ENCODE measurements at regions not wholly inside any gene's neighbourhood (a gene's known extent, or its start where the extent isn't known, plus 50 kb on each side); places are given as distances from the start of the nearest gene placed in this dataset.

DNA sequence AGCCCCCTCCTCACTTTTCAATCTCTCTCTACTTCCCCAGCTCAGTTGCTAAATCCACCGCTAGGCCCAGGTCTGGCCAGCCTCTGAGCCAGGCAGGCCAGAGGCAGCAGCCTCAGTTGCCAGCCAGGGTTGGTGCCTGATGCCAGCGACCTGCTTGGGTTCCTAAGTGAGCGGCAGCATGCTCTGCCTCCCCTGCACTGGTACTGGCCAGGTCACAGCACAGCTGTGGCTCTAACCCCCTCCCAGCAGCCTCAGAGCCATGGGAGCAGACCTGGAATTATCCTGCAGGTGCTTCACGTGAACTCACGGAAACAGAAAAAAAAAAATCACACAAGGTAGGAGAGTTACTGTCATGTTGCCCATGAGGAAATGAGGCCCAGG, 82.5 kb upstream of the ATF3 start:
- DNase-seq (ENCODE audit: low read depth), result no peak

DNA sequence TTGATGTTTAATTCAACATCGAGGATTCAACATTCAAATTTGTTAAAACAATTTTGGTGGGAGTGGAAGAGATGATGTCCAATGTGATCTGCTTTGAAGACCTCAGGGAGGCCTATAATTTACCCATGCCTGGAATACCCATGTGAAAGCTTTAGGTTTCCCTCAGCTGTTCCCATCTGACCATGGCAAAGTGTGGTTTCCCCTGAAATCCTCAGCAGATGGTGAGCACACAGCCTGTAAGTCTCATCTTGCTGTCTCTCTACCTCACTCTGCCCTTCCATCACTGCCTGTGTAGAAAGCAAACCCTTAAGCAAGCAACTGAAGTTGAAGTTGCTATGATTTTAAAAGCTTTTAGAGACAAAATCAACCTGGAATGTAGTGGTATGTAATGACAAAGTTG, 80.1 kb upstream of the ATF3 start:
- DNase-seq (ENCODE audit: low read depth), result no peak

DNA sequence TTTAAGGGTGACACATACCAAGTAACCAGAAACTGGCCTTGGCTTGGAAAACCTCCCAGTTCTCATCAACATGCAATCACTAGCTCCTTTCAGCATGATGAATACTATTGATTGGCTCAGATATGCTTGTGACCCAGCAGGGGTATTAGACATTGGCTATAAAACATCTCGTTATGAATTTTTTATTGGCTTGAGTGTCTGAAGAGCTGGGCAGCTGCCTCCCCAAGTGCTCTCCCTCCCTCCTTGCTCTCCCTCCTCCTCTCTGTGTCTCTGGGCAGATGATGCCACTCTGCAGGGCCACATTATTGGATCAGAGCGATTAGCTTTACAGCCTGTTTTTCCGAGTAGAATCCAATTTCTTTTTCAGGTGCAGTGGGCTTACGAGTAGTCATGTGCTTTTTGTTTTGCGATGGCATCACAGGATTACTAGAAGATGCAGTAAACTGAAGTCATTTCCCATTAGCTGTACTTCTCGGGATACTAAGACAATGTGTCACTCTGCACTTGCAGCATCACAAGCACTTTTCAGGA, 79.3 kb upstream of the ATF3 start:
- DNase-seq (ENCODE audit: low read depth), result no peak

DNA sequence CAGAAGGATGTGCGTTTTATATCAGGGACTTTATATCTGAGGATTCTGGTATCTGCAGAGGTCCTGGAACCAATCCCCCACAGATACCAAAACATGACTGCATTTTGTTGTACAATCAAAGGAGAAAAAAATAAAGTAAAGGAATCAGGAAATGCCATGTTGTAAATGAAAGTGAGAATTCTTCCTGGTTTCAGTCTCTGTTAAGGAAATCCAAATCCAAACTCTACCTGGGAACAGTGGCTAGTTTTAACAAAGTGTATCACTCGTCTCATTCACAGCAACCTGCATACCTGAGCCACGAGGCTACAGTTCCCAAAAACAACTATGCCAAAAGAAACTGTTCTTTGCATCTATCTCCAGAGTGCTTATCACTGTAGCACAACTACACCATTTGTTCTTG, 77.3 kb upstream of the ATF3 start:
- DNase-seq (ENCODE audit: low read depth), result no peak

DNA sequence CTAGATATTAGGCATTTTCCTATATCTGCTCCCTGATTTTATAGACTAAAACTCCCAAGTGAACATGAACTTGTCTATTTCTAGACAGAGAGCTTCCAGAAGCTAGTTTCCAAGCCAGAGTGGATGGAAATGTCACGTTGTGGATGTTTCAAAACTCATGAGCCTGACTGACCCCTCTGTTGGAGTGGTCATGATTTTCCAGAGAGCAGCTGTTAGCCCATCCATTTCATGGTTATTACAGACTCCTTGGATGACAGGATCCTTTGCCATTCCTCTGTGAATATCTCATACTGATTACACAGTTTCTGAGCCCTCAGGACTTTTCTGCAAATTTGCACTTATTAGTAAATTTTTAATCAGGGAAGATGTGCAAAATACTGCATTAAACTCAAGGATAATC, 76.8 kb upstream of the ATF3 start:
- no peak for DNase-seq (ENCODE audit: low read depth)

DNA sequence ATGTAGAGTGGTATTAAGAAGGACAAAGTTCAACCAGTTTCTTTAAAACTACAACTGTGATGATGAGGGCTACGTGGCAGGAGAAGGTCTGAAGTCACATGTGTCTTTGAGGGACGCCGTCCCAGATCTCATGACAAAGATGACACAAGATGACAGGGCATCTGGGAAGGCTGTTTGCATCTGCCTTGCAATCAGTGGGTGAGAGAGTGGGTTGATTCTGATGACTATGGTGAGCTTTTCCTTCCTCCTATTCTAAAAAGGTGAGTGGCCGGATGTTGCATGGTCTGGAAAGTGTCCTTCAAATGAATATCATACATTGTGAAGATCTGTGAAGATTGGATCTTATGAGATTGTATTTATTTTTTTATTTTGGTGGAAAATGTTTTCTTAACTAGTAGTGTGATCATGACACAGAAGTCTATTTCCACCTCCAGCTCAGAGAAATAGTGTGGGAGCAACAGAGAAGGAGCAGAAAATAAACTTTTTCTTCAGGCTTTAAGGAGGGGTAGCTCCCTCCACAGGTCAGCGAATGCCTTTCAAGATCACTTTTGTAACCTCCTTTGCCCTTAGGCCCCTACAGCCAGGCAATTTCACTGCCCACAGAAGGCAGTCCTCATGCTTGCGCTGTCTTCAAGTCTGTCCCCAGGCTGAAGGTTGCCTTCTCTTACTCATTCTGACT, 76.0 kb upstream of the ATF3 start:
- no peak for DNase-seq (ENCODE audit: low read depth)

DNA sequence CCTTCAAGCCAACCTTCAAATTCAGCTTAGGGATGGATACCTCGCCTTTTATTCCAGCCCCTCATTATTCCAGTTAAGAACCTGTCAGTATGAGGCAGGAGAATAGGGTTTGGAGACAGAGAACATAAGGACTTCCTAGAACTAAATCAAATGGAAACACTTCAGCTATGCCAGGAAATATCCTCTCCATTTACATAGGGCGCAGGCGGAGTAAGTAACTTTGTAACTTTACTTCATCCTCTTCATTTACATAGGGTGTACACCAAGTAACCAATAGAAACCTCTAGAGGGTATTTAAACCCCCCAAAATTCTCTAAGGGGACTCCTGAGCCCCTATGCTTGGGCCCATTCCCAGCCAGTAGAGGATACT, 75.4 kb upstream of the ATF3 start:
- no peak for DNase-seq (ENCODE audit: low read depth)

DNA sequence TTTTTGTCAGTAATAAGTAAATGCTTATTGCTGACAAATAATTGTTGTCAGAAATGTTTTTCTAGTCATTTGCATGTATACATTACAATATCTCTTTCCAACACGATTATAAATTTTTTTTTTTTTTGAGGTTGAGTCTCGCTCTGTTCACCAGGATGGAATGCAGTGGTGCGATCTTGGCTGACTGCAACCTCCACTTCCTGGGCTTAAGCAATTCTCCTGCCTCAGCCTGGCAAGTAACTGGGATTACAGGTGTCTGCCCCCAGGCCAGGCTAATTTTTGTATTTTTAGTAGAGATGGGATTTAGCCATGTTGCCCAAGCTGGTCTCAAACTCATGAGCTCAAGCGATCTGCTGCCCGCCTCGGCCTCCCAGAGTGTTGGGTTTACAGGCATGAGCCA, 72.0 kb upstream of the ATF3 start:
- DNase-seq (ENCODE audit: low read depth), result no peak

DNA sequence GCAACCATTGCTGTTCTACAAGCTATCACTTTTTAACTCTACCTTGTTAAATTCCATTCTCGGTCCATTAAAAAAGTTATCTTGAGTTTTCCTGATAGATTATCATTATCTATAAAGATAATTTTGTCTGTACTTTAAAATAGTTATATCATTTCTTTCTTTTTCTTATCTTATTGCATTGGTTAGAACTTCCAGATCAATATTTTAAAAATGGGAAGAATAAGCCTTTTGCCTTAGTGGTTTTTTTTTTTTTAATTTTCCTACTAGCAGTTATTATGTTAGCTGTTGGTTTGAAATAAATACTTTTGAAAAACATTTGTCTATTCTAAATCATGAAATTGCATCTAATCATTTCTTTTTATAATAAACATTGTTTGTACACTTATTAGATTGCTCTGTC, 71.0 kb upstream of the ATF3 start:
- no peak for DNase-seq (ENCODE audit: low read depth)

DNA sequence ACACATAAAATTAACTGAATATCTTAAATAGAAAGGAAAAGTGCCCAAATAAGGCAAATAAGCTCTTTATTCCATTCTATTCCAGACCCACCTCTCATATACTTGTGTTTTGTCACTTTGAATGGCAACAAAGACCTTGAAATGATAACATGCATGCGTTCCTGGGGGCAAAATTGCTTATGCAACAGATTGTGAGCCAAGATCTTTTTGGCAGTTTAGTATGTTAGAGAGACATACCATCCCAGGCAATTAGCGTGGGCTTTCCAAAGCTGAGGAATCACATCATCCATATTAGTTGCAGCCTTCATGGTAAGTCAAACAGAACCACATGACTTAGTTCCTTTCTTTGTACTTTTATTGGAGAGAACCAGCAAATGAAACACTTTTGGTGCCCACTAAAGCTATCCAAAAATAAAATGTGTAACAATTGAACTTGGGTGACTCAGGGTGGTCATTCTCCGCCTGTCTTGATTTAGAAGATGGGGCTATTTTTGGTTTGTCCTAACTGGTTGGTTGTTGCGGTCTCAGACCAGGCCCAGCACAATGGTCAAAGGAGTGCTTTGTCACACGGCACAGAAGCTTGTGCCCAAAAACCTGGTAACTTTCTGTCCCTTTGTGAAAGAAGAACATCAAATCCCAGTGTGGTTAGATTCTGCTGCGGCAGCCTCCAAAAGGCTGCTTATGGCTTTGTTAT, 68.7 kb upstream of the ATF3 start:
- DNase-seq (ENCODE audit: low read depth), result no peak

DNA sequence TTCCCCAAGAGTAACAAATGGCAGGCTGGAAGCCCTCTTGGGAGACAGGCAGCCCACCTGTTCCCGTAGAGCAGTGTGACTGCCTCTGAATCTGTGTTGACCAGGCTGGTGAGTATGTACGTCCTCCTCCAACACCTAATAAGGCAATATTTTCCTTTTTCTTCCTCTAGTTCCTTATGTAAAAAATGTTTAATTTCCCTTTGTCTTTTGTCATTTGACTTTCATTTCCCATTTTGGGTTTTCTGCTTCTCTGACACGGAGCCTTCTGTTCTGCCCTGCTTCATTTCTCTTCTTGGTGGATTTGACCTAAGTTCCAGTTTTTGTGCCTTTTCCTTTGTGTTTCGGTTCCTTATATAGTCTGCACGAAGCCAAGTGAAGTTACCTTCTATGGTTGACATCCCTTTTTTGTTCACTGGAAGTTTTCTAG, 65.8 kb upstream of the ATF3 start:
- DNase-seq (ENCODE audit: low read depth), result no peak

DNA sequence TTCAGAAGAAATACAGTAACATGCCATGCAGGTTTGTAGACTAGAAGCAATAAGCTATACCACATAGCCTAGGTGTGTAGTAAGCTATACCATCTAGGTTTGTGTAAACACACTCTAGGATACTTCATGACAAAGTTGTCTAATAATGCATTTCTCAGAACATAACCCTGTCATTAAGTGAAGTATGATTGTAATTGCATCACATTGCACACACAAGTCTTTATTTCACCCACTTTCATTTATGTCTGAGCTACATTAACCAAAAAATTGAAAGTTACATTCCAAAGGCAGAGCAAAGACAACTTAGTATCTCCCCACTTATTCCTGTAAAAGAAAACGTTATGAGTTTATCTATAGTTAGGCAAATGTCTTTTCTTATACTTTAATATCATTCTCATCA, 64.5 kb upstream of the ATF3 start:
- no peak for DNase-seq (ENCODE audit: low read depth)

DNA sequence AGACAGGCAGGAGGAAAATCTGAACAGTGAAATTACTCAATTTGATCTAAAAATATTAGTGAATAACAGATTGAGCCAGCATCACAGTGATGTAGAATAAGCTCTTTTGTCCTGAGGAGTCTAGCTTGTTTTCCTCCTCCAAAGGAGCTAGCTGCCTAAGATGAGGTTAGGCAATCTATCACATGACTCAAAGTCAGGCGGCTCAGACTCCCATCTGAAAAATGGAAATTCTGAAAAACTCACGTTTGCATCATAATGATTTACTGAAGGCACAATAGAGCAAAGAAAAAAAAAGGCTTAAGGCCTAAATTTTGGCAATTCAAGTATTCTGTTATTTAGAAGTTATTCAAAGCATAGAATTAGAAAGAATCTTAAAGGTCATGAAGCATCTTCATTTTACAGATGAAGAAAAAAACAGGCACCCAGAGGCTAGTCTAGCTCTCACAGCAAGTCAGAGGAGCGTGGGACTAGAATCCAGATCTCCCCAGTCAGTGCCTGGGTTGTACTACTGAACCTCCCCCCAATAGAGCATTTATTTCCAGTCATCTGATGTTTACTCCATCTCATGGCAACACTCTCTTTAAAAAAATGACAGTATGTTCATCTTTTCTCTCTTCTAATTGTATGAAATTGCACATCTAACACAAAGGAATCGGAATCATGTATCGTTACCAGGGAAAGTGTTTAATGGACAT, 62.5 kb upstream of the ATF3 start:
- no peak for DNase-seq (ENCODE audit: low read depth)

DNA sequence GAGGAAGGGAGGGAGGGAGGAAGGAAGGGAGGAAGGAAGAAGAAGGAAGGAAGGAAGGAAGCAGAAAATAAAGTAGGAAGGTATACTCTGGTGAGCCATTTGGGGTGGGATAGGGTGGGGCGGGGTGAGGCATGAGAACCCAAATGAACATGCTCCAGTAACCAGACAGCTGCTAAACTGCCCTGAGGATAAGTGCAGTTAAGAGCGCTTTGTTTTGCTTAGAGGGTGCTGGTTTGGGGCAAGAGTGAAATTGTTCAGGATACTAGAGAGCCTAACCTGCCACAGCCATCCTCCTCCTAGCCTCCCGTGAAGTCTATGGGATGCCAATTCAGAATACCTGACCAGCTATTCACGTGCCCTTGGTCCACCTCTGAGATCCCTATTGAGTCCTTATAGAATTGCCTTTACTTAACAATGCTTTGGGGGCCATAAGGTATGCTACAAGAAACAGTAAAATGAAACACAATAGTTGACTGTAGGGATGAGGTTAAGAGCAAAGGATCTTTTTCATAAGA, 59.0 kb upstream of the ATF3 start:
- no peak for DNase-seq (ENCODE audit: low read depth)

DNA sequence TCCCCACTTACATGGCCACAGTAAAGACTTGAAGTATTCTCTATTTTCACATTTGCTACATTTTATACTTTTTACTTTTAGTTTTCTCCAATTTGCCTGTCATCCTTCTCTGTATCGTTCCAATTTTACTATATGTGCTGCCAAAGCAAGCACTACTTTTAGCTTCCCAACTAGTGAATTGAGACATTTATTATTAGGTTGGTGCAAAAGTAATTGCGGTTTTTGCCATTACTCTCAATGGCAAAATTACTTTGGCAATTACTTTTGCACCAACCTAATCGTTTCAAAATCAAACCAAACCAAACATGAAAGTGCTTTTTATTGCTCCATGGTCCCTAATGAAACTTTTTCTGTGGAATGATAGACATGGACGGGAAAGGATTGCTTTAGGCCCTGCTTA, 56.6 kb upstream of the ATF3 start:
- DNase-seq (ENCODE audit: low read depth), result no peak

DNA sequence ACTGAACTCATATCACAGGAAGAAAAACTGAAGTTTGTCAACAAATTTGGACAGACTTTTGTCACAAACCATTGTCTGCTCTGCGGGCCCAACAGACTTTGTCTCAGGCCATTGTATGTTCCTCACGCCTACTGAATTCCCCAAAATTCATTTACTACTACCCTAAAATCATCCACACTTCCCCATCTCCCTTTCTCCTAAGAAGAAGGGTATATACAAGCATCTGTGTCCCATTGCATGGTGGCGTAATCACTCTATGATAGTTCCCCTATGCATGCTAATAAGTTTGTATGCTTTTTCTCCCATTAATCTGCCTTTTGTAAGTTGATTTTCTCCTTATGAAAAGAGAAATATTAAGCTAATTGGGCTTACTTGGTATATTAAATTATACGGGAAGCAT, 54.9 kb upstream of the ATF3 start:
- DNase-seq (ENCODE audit: low read depth), result no peak

DNA sequence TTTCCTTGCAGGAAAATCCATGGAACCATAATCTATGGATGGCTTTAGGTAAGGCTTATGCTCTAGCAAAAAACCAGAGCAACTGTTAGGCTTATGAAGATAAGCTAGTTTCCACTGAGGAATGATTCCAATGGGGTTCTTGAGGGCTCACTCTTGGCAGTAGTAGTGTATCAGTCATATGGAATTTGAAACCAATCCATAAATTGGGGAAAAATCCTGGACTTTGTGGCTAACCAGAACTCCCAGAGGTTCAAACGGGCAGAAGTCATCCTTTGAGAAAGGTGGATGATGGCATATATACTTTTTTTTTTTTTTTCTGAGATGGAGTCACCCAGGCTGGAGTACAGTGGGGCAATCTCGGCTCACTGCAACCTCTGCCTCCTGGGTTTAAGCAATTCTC, 54.2 kb upstream of the ATF3 start:
- DNase-seq (ENCODE audit: low read depth), result no peak

DNA sequence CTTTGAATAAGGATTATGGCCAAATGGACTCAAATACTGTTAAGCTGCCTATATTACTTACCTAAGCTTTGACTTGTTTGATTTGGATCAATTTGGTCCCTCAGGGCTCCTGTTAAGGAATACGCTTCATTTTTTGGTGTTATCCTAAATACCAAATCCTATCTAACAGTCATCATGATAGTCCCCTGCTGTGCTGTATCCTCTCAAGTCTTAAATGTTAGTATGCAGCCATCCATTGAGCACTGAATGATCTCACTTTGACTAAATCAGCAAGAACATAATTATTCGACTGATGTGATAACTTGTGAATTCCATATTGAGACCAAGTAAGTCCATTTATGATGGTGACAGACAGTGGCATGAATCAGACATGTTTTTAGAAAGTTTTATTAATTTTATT, 53.1 kb upstream of the ATF3 start:
- no peak for DNase-seq (ENCODE audit: low read depth)

DNA sequence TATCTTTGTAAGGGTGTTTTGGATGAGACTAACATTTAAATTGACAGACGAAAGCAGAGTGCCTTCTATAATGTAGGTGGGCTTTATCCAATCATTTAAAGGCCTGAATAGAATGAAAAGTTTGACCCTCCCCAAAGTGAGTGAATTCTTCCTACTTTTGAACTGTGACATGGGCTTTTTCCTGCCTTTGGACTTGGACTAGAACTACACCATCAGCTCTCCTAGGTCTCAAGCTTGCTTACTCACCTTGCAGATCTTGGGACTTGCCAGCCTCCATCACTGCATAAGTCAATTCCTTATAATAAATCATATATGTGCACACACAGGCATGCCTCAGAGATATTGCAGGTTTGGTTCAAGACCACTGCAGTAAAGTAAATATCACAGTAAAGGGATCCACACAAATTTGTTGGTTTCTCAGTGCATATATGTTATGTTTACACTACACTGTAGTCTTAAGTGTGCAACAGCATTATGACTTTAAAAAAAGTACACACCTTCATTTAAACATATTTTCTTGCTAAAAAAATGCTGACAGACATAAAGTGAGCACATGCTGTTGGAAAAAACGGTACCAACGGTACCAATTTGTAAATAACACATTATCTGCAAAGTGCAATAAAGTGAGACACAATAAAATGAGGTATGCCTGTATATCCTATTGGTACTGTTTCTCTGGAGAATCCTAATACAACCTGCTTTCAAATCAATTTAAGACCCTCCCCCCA, 51.6 kb upstream of the ATF3 start:
- no peak for DNase-seq (ENCODE audit: low read depth)

DNA sequence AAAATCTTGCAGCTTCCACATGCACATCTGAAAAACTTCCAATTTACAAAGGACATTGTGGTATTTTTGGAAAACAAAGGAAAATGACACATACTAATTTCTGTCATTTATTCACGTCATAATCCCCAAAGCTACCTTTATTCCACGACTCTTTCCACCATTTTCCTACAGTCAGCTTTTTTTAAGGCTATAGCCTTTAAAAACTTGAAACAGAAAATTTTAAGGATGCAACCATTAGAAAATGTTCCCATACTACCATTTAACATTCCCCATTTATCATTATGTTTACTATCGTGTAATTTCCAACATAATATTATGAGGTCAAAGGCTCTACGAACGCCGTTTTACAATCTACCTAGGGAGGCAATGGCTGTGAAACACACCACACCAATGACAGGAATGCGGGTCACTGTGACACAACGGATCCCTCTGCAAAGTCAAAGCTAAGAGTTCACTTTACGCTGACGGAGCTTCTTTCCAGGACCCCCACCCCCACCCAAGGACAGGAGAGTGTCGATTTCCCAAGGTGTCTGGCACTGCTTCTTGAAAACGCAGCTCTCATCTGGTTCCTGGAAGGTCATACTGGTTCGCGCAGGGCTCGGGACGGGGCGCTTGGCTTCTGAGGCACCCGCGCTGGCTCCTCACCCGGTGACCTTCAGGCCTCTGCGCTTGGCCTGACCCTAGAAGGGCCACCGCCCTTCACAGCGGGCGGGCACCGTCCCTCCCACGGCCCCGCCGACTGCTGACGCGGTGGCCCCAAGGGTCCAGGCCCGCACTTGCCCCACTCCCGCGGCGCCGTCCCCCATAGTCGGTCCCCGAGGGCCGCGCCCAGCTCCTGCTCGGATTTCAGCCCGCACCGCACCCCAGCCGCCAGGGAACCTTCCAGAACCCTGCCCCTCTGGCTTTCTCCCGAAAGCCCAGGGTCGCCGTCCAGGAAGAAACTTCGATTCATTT, 50.5 kb upstream of the ATF3 start:
- no peak for DNase-seq (ENCODE audit: low read depth)

All from T-helper 22 cell (primary cell).